ENCODE measurements at regions not wholly inside any gene's neighbourhood (a gene's known extent, or its start where the extent isn't known, plus 50 kb on each side); places are given as distances from the start of the nearest gene placed in this dataset.
"Not testable (repeated sequence)": the region's sequence is repeated elsewhere in the genome, so short reads cannot be mapped to it uniquely, and the experiment has no call there.

- POLR2A ChIA-PET: no interaction called here
- Mint-ChIP-seq H3K9me3 (peaks cover 13% of the 10 kb centered on the region), H3K4me1 (no peaks in the 10 kb centered on the region), H3K4me3 (no peak overlapping the region), H3K36me3 (ENCODE audit: low read depth) (no peaks in the 10 kb centered on the region), H3K27ac (no peak overlapping the region), H3K27me3 (no peaks in the 10 kb centered on the region)
- DNase-seq: no peak
- CTCF ChIA-PET: no interaction called here
These were observed 122.9 kb upstream of the TAF11L2 start for GRCh38 chr5:17374973-17375742.

GRCh38 chr5:17375886-17376285 lies 122.1 kb upstream of the TAF11L2 start:
- POLR2A ChIA-PET; CTCF ChIA-PET; H3K36me3 Mint-ChIP-seq (ENCODE audit: low read depth): not testable (repeated sequence)

GRCh38 chr5:17378346-17378997 lies 119.6 kb upstream of the TAF11L2 start:
- POLR2A ChIA-PET: no interaction called here
- CTCF ChIA-PET: no interaction called here

More at GRCh38 chr5:17375886-17376285, 122.1 kb upstream of the TAF11L2 start:
- H3K27ac Mint-ChIP-seq, H3K9me3 Mint-ChIP-seq, DNase-seq, H3K4me3 Mint-ChIP-seq, H3K27me3 Mint-ChIP-seq, H3K4me1 Mint-ChIP-seq: not testable (repeated sequence)

GRCh38 chr5:17379100-17379951 lies 118.7 kb upstream of the TAF11L2 start:
- no peaks in the 10 kb centered on the region for H3K4me1 Mint-ChIP-seq
- ChIA-PET CTCF (no interaction called here), POLR2A (no interaction called here)
- no peaks in the 10 kb centered on the region for H3K36me3 Mint-ChIP-seq (ENCODE audit: low read depth)
- peaks cover 10% of the 10 kb centered on the region for H3K9me3 Mint-ChIP-seq
- DNase-seq: no peak
- H3K27me3 Mint-ChIP-seq: no peaks in the 10 kb centered on the region
- H3K27ac Mint-ChIP-seq: no peak overlapping the region
- H3K4me3 Mint-ChIP-seq: no peak overlapping the region

More at GRCh38 chr5:17378346-17378997, 119.6 kb upstream of the TAF11L2 start:
- H3K27me3 Mint-ChIP-seq: no peaks in the 10 kb centered on the region
- no peak for DNase-seq
- H3K9me3 Mint-ChIP-seq: peaks cover 7% of the 10 kb centered on the region
- no peak overlapping the region for H3K4me3 Mint-ChIP-seq
- H3K4me1 Mint-ChIP-seq: no peaks in the 10 kb centered on the region
- H3K36me3 Mint-ChIP-seq (ENCODE audit: low read depth): no peaks in the 10 kb centered on the region
- H3K27ac Mint-ChIP-seq: no peak overlapping the region

- POLR2A ChIA-PET: no interaction called here
- CTCF ChIA-PET: no interaction called here
- Mint-ChIP-seq H3K4me3 (no peak overlapping the region), H3K4me1 (no peaks in the 10 kb centered on the region), H3K36me3 (ENCODE audit: low read depth) (no peaks in the 10 kb centered on the region), H3K9me3 (peaks cover 16% of the 10 kb centered on the region), H3K27ac (no peak overlapping the region), H3K27me3 (no peaks in the 10 kb centered on the region)
- DNase-seq: no peak
These were observed 116.1 kb upstream of the TAF11L2 start for GRCh38 chr5:17381932-17382331.

- Mint-ChIP-seq H3K36me3 (ENCODE audit: low read depth) (no peaks in the 10 kb centered on the region), H3K4me3 (no peak overlapping the region), H3K27ac (no peak overlapping the region), H3K4me1 (no peaks in the 10 kb centered on the region), H3K9me3 (peaks cover 16% of the 10 kb centered on the region), H3K27me3 (no peaks in the 10 kb centered on the region)
- DNase-seq: no peak
- CTCF ChIA-PET: no interaction called here
- POLR2A ChIA-PET: no interaction called here
These were observed 114.5 kb upstream of the TAF11L2 start for GRCh38 chr5:17383526-17383925.

GRCh38 chr5:17384181-17384580 lies 113.8 kb upstream of the TAF11L2 start:
- no peaks in the 10 kb centered on the region for H3K4me1 Mint-ChIP-seq
- ChIA-PET POLR2A (no interaction called here), CTCF (no interaction called here)
- H3K4me3 Mint-ChIP-seq: no peak overlapping the region
- H3K27me3 Mint-ChIP-seq: no peaks in the 10 kb centered on the region
- no peak overlapping the region for H3K27ac Mint-ChIP-seq
- H3K9me3 Mint-ChIP-seq: peaks cover 15% of the 10 kb centered on the region
- no peaks in the 10 kb centered on the region for H3K36me3 Mint-ChIP-seq (ENCODE audit: low read depth)
- no peak for DNase-seq

- Mint-ChIP-seq H3K4me3 (no peak overlapping the region), H3K4me1 (no peaks in the 10 kb centered on the region), H3K9me3 (peaks cover 17% of the 10 kb centered on the region), H3K36me3 (ENCODE audit: low read depth) (no peaks in the 10 kb centered on the region), H3K27ac (no peak overlapping the region), H3K27me3 (no peaks in the 10 kb centered on the region)
- DNase-seq: no peak
- POLR2A ChIA-PET: no interaction called here
- CTCF ChIA-PET: no interaction called here
These were observed 109.3 kb upstream of the TAF11L2 start for GRCh38 chr5:17388717-17389116.

GRCh38 chr5:17394086-17394485 lies 103.9 kb upstream of the TAF11L2 start:
- Mint-ChIP-seq H3K27me3 (no peaks in the 10 kb centered on the region), H3K9me3 (peaks cover 7% of the 10 kb centered on the region), H3K4me3 (no peak overlapping the region), H3K27ac (no peak overlapping the region), H3K4me1 (no peaks in the 10 kb centered on the region), H3K36me3 (ENCODE audit: low read depth) (no peaks in the 10 kb centered on the region)
- CTCF ChIA-PET: no interaction called here
- DNase-seq: no peak
- POLR2A ChIA-PET: no interaction called here

- no peak overlapping the region for H3K27ac Mint-ChIP-seq
- H3K36me3 Mint-ChIP-seq (ENCODE audit: low read depth): no peaks in the 10 kb centered on the region
- CTCF ChIA-PET: no interaction called here
- no peaks in the 10 kb centered on the region for H3K4me1 Mint-ChIP-seq
- DNase-seq: no peak
- H3K4me3 Mint-ChIP-seq: no peak overlapping the region
- H3K9me3 Mint-ChIP-seq: peaks cover 7% of the 10 kb centered on the region
- no peaks in the 10 kb centered on the region for H3K27me3 Mint-ChIP-seq
- POLR2A ChIA-PET: no interaction called here
These were observed 102.7 kb upstream of the TAF11L2 start for GRCh38 chr5:17395106-17395880.

GRCh38 chr5:17396247-17396646 lies 101.8 kb upstream of the TAF11L2 start:
- no peak overlapping the region for H3K27ac Mint-ChIP-seq
- H3K9me3 Mint-ChIP-seq: peaks cover 9% of the 10 kb centered on the region
- ChIA-PET CTCF (no interaction called here), POLR2A (no interaction called here)
- H3K27me3 Mint-ChIP-seq: no peaks in the 10 kb centered on the region
- H3K4me1 Mint-ChIP-seq: no peaks in the 10 kb centered on the region
- DNase-seq: no peak
- no peaks in the 10 kb centered on the region for H3K36me3 Mint-ChIP-seq (ENCODE audit: low read depth)
- no peak overlapping the region for H3K4me3 Mint-ChIP-seq

GRCh38 chr5:17398431-17398830 lies 99.6 kb upstream of the TAF11L2 start:
- CTCF ChIA-PET: no interaction called here
- Mint-ChIP-seq H3K4me1 (no peaks in the 10 kb centered on the region), H3K27me3 (no peaks in the 10 kb centered on the region), H3K9me3 (peaks cover 12% of the 10 kb centered on the region), H3K27ac (no peak overlapping the region), H3K4me3 (no peak overlapping the region), H3K36me3 (ENCODE audit: low read depth) (no peaks in the 10 kb centered on the region)
- DNase-seq: no peak
- POLR2A ChIA-PET: no interaction called here
